Osteocyte (in vitro differentiated cells): ENCODE measurements at regions not wholly inside any gene's neighbourhood (a gene's known extent, or its start where the extent isn't known, plus 50 kb on each side); places are given as distances from the start of the nearest gene placed in this dataset.

ENCODE experiments used
- DNase-seq: peaks from one replicate; pipeline ENCODE4 v3.0.0; 2021; ENCODE audit warnings: mixed read lengths; ENCODE audit not compliant: unreplicated experiment; ENCODE audit errors: extremely low spot score
- H3K27ac Mint-ChIP-seq: one replicate; pipeline ENCODE4 v1.8.0; 2021; ENCODE audit warnings: mild to moderate bottlenecking, mixed read lengths; ENCODE audit not compliant: unreplicated experiment
- H3K27me3 Mint-ChIP-seq: one replicate; pipeline ENCODE4 v1.8.0; 2021; ENCODE audit warnings: mixed read lengths; ENCODE audit not compliant: unreplicated experiment
- H3K36me3 Mint-ChIP-seq: one replicate; pipeline ENCODE4 v1.8.0; 2021; ENCODE audit warnings: mixed read lengths; ENCODE audit not compliant: unreplicated experiment
- H3K4me1 Mint-ChIP-seq: one replicate; pipeline ENCODE4 v1.8.0; 2021; ENCODE audit warnings: mixed read lengths; ENCODE audit not compliant: unreplicated experiment
- H3K4me3 Mint-ChIP-seq: one replicate; pipeline ENCODE4 v1.8.0; 2021; ENCODE audit warnings: mild to moderate bottlenecking, moderate library complexity, mixed read lengths; ENCODE audit not compliant: unreplicated experiment
- H3K9me3 Mint-ChIP-seq: one replicate; pipeline ENCODE4 v1.8.0; 2021; ENCODE audit warnings: mixed read lengths; ENCODE audit not compliant: unreplicated experiment
- TF ChIP-seq, protein P1 (sequence below): fragments of 200-600 bp; sonication (generic); IDR thresholded peaks from 2 replicates; pipeline ENCODE4 v1.5.0; 2021; ENCODE audit warnings: antibody characterized with exemption, mild to moderate bottlenecking, moderate library complexity

GRCh38 chr4:152089584-152089983, 328.8 kb upstream of the GATB start:
- Mint-ChIP-seq H3K4me3 (no peak overlapping the region), H3K27me3 (peaks cover 15% of the 10 kb centered on the region), H3K27ac (no peak overlapping the region), H3K36me3 (peaks cover 1% of the 10 kb centered on the region), H3K9me3 (no peaks in the 10 kb centered on the region), H3K4me1 (peaks cover 9% of the 10 kb centered on the region)
- TF ChIP-seq, protein P1, sequence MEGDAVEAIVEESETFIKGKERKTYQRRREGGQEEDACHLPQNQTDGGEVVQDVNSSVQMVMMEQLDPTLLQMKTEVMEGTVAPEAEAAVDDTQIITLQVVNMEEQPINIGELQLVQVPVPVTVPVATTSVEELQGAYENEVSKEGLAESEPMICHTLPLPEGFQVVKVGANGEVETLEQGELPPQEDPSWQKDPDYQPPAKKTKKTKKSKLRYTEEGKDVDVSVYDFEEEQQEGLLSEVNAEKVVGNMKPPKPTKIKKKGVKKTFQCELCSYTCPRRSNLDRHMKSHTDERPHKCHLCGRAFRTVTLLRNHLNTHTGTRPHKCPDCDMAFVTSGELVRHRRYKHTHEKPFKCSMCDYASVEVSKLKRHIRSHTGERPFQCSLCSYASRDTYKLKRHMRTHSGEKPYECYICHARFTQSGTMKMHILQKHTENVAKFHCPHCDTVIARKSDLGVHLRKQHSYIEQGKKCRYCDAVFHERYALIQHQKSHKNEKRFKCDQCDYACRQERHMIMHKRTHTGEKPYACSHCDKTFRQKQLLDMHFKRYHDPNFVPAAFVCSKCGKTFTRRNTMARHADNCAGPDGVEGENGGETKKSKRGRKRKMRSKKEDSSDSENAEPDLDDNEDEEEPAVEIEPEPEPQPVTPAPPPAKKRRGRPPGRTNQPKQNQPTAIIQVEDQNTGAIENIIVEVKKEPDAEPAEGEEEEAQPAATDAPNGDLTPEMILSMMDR: no peak
- no peak for DNase-seq

DNA sequence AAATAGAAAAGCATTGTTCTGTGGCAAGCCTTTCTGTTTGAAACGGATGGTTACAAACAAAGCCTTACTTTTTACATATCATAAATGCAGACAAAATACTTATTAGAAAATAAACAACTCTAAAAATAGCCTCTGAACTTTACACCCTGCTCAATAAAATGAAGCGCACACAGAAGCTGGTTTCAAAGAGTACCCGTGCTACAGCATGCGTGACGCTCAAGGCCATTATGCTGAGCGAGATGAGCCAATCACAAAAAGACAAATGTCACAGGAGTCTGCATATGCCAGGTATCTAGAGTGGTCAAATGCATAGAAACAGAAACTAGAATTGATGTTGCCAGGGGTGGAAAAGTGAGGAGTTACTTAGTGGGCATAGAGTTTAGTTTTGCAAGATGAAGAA, 326.5 kb upstream of the GATB start:
- peaks cover 4% of the 10 kb centered on the region for H3K4me1 Mint-ChIP-seq
- TF ChIP-seq, protein P1: no peak
- peaks cover 29% of the 10 kb centered on the region for H3K27me3 Mint-ChIP-seq
- H3K9me3 Mint-ChIP-seq: no peaks in the 10 kb centered on the region
- peaks cover 1% of the 10 kb centered on the region for H3K36me3 Mint-ChIP-seq
- no peak overlapping the region for H3K27ac Mint-ChIP-seq
- DNase-seq: no peak
- H3K4me3 Mint-ChIP-seq: no peak overlapping the region

DNA sequence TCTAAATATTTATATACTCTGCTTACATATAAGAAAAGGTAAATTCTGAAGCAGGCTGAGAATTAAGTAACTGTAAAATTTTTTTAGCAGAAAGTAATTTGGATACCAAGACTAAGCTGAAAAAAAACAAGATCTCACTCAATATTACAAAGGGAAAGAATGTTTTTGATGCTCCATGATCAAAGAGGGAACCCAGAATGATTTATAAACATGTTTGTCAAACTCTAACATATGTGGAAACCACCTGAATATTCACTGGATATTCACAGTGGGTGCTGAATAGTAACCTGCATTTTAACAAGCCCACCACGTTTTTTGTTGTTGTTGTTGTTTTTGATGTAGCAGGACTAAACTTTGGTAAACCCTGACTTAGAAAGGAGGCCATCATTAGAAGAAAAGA, 324.9 kb upstream of the GATB start:
- Mint-ChIP-seq H3K36me3 (peaks cover 1% of the 10 kb centered on the region), H3K27me3 (peaks cover 31% of the 10 kb centered on the region), H3K4me1 (peaks cover 3% of the 10 kb centered on the region), H3K4me3 (no peak overlapping the region), H3K9me3 (no peaks in the 10 kb centered on the region), H3K27ac (no peak overlapping the region)
- TF ChIP-seq, protein P1: no peak
- no peak for DNase-seq

DNA sequence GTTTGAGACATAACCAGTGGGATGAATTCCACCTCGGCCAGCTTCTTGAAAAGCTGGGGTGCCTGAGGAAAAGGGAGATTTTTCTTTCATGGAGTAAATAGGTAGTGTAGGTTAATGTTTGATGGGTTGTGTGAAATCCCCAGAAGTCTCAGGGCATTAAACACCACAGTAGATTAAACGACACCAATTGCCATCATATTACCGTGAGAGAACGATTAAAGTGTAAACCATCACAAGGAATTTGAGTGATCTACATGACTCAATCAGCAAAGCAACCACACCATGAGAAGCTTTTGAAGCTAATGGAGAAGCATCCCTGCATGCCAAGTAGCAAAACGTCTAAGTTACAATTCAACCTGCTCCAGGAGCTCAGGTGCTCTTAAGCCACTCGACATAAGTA, 322.5 kb upstream of the GATB start:
- no peaks in the 10 kb centered on the region for H3K4me1 Mint-ChIP-seq
- peaks cover 31% of the 10 kb centered on the region for H3K27me3 Mint-ChIP-seq
- no peak for DNase-seq
- H3K9me3 Mint-ChIP-seq: no peaks in the 10 kb centered on the region
- no peak overlapping the region for H3K4me3 Mint-ChIP-seq
- no peak overlapping the region for H3K27ac Mint-ChIP-seq
- no peaks in the 10 kb centered on the region for H3K36me3 Mint-ChIP-seq
- TF ChIP-seq, protein P1: no peak

DNA sequence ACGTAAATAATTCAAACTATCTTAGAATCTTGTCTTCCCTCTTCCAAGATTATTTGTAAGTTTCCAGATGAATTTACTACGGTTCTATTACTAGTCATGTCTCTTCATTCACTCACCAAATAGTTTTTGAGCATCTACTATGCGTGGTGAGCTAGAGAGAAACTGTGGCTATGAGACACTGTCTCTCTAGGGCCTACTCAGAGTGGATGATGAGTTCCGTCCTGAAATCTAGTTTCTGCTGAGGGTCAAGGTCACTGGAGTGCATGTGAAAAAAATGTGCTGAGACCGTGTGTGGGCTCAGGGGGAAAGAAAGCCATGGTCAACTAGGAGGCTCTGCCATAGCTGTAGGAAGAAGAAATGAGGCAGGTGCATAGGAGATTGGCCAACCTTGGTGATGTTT, 320.2 kb upstream of the GATB start:
- no peak for DNase-seq
- TF ChIP-seq, protein P1: no peak
- Mint-ChIP-seq H3K36me3 (no peaks in the 10 kb centered on the region), H3K27ac (no peak overlapping the region), H3K27me3 (peaks cover 38% of the 10 kb centered on the region), H3K9me3 (no peaks in the 10 kb centered on the region), H3K4me3 (no peak overlapping the region), H3K4me1 (no peaks in the 10 kb centered on the region)
